Smooth muscle cell (in vitro differentiated cells): ENCODE measurements at regions not wholly inside any gene's neighbourhood (a gene's known extent, or its start where the extent isn't known, plus 50 kb on each side); places are given as distances from the start of the nearest gene placed in this dataset.

Experiments
- DNase-seq: peaks from one replicate; lab custom pipeline; 2025; ENCODE audit not compliant: unreplicated experiment; lab: John Stamatoyannopoulos, UW
- H2AFZ ChIP-seq: fragments of 200-600 bp; sonication (generic); 2 replicates; pipeline ENCODE4 v1.6.0; 2016; ENCODE audit warnings: antibody characterized with exemption, low read depth, mild to moderate bottlenecking
- H3F3A ChIP-seq: fragments of 200-600 bp; sonication (generic); 2 replicates; pipeline ENCODE4 v1.6.0; 2017; ENCODE audit warnings: antibody characterized with exemption, low read depth
- H3K27ac ChIP-seq: fragments of 200-600 bp; sonication (generic); 2 replicates; pipeline ENCODE4 v1.5.1; 2016; ENCODE audit warnings: low read depth, mild to moderate bottlenecking
- H3K27me3 ChIP-seq: fragments of 200-600 bp; sonication (generic); 2 replicates; pipeline ENCODE4 v1.6.1; 2016; ENCODE audit warnings: low read depth, mild to moderate bottlenecking
- H3K36me3 ChIP-seq: fragments of 200-600 bp; sonication (generic); 2 replicates; pipeline ENCODE4 v1.5.1; 2016; ENCODE audit warnings: low read depth
- H3K4me1 ChIP-seq: fragments of 200-600 bp; sonication (generic); 2 replicates; pipeline ENCODE4 v1.5.1; 2016; ENCODE audit warnings: low read depth
- H3K4me2 ChIP-seq: fragments of 200-600 bp; sonication (generic); 2 replicates; pipeline ENCODE4 v1.6.0; 2016; ENCODE audit warnings: mild to moderate bottlenecking
- H3K4me3 ChIP-seq: fragments of 200-600 bp; sonication (generic); 2 replicates; pipeline ENCODE4 v1.5.1; 2016; ENCODE audit warnings: mild to moderate bottlenecking
- H3K79me2 ChIP-seq: fragments of 200-600 bp; sonication (generic); 2 replicates; pipeline ENCODE4 v1.6.0; 2016; ENCODE audit warnings: low read depth, mild to moderate bottlenecking
- H3K9ac ChIP-seq: fragments of 200-600 bp; sonication (generic); 2 replicates; pipeline ENCODE4 v1.6.0; 2016; ENCODE audit warnings: low read depth
- H3K9me3 ChIP-seq: fragments of 200-600 bp; sonication (generic); replicated peaks from 2 replicates; pipeline ENCODE4 v1.5.1; 2016; ENCODE audit warnings: low read depth
- H4K20me1 ChIP-seq: fragments of 200-600 bp; sonication (generic); 2 replicates; pipeline ENCODE4 v1.6.0; 2016; ENCODE audit warnings: low read depth
- WGBS: methylation state at CpG from one replicate; pipeline ENCODE4 v1.1.7; 2016; ENCODE audit warnings: low lambda C conversion rate; 5-methylcytosine and 5-hydroxymethylcytosine counted together
- TF ChIP-seq, protein P1 (sequence below): fragments of 200-600 bp; sonication (generic); IDR thresholded peaks from 2 replicates; pipeline ENCODE4 v1.5.1; 2017; ENCODE audit warnings: borderline replicate concordance, mild to moderate bottlenecking, antibody characterized with exemption; ENCODE audit not compliant: insufficient read depth, poor library complexity, severe bottlenecking

- H3K27ac ChIP-seq, result no peak overlapping the region
- no peak overlapping the region for H3K4me2 ChIP-seq
- no peak overlapping the region for H3K9ac ChIP-seq
- no peak for DNase-seq
- H3K4me1 ChIP-seq, result no peaks in the 10 kb centered on the region
- 97% methylated on average over 9 of the region's 9 CpGs for WGBS
- H3K4me3 ChIP-seq, result no peak overlapping the region
- H3K79me2 ChIP-seq, result no peaks in the 10 kb centered on the region
- H3F3A ChIP-seq, result no peaks in the 10 kb centered on the region
- H3K27me3 ChIP-seq, result peaks cover 58% of the 10 kb centered on the region
- TF ChIP-seq, protein P1, sequence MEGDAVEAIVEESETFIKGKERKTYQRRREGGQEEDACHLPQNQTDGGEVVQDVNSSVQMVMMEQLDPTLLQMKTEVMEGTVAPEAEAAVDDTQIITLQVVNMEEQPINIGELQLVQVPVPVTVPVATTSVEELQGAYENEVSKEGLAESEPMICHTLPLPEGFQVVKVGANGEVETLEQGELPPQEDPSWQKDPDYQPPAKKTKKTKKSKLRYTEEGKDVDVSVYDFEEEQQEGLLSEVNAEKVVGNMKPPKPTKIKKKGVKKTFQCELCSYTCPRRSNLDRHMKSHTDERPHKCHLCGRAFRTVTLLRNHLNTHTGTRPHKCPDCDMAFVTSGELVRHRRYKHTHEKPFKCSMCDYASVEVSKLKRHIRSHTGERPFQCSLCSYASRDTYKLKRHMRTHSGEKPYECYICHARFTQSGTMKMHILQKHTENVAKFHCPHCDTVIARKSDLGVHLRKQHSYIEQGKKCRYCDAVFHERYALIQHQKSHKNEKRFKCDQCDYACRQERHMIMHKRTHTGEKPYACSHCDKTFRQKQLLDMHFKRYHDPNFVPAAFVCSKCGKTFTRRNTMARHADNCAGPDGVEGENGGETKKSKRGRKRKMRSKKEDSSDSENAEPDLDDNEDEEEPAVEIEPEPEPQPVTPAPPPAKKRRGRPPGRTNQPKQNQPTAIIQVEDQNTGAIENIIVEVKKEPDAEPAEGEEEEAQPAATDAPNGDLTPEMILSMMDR, result no peak
- no peaks in the 10 kb centered on the region for H3K9me3 ChIP-seq
- H2AFZ ChIP-seq, result no peak overlapping the region
- no peaks in the 10 kb centered on the region for H4K20me1 ChIP-seq
- no peaks in the 10 kb centered on the region for H3K36me3 ChIP-seq
Measured at GRCh38 chr7:128151635-128152034, 89.4 kb upstream of the LEP start.

DNA sequence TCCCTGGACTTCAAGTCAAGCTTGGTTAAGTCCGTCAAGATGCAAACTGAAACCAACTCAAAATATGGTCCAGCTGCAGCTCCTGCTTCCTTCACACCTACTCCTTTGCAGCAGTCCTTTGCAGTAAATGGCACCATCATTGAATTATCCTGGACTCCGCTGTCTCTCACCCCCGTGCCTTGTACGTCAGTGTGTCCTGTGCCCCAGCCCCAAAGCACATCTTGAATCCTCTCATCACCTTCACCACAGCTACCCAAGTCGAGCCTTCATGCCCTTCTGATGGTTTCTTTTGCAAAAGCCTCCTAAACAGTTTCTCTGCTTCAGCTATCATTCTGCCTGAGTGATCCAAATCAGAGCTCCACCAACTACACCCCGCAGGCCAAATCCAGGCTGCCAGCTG is 88.4 kb upstream of the LEP start:
- no peak overlapping the region for H3K4me2 ChIP-seq
- no peak overlapping the region for H3K27ac ChIP-seq
- no peaks in the 10 kb centered on the region for H3K9me3 ChIP-seq
- no peak overlapping the region for H3K4me3 ChIP-seq
- H2AFZ ChIP-seq, result no peak overlapping the region
- H3K27me3 ChIP-seq, result peaks cover 66% of the 10 kb centered on the region
- no peaks in the 10 kb centered on the region for H3K79me2 ChIP-seq
- no peaks in the 10 kb centered on the region for H3K4me1 ChIP-seq
- no peak overlapping the region for H3K9ac ChIP-seq
- DNase-seq, result no peak
- WGBS, result 91% methylated on average over 6 of the region's 6 CpGs
- no peaks in the 10 kb centered on the region for H3K36me3 ChIP-seq
- TF ChIP-seq, protein P1, result no peak
- H3F3A ChIP-seq, result no peaks in the 10 kb centered on the region
- no peaks in the 10 kb centered on the region for H4K20me1 ChIP-seq

GRCh38 chr7:128153436-128153835 is 87.6 kb upstream of the LEP start:
- TF ChIP-seq, protein P1, result no peak
- no peak overlapping the region for H3K27ac ChIP-seq
- no peaks in the 10 kb centered on the region for H3K79me2 ChIP-seq
- H3K4me3 ChIP-seq, result no peak overlapping the region
- no peaks in the 10 kb centered on the region for H3K36me3 ChIP-seq
- WGBS, result 91% methylated on average over 6 of the region's 6 CpGs
- H3K27me3 ChIP-seq, result peaks cover 64% of the 10 kb centered on the region
- no peak overlapping the region for H3K9ac ChIP-seq
- H3K9me3 ChIP-seq, result no peaks in the 10 kb centered on the region
- no peaks in the 10 kb centered on the region for H4K20me1 ChIP-seq
- no peak for DNase-seq
- no peak overlapping the region for H3K4me2 ChIP-seq
- no peaks in the 10 kb centered on the region for H3K4me1 ChIP-seq
- no peak overlapping the region for H2AFZ ChIP-seq
- no peaks in the 10 kb centered on the region for H3F3A ChIP-seq

DNA sequence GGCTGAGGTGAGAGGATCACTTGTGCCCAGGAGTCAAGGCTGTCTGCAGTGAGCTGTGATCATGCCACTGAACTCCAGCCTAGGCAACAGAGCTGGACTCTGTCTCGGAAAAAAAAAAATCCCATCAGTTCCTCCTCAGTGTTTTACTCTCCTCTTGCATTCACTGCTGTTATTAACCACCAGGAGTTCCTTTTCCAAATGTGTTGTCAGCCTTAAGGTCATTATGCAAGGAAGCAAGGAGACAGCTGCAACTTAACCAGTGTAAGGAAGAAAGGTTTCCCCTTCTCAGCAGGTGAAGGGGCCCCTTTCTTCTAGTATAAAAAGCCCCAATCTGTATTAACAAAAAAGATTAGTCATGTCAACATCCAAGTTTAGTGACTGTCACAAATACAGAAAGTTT is 86.6 kb upstream of the LEP start:
- Histone ChIP-seq H4K20me1 (no peaks in the 10 kb centered on the region), H3K9me3 (no peaks in the 10 kb centered on the region), H3K27ac (no peak overlapping the region), H3K4me2 (no peak overlapping the region), H3K27me3 (peaks cover 54% of the 10 kb centered on the region), H3K4me3 (no peak overlapping the region), H2AFZ (no peak overlapping the region), H3K36me3 (no peaks in the 10 kb centered on the region), H3K4me1 (no peaks in the 10 kb centered on the region), H3F3A (no peaks in the 10 kb centered on the region), H3K79me2 (no peaks in the 10 kb centered on the region), H3K9ac (no peak overlapping the region)
- TF ChIP-seq, protein P1, result no peak
- WGBS, result 67% methylated on average over 1 of the region's 1 CpG
- no peak for DNase-seq
